ENCODE measurements at regions not wholly inside any gene's neighbourhood (a gene's known extent, or its start where the extent isn't known, plus 50 kb on each side); places are given as distances from the start of the nearest gene placed in this dataset.

DNA sequence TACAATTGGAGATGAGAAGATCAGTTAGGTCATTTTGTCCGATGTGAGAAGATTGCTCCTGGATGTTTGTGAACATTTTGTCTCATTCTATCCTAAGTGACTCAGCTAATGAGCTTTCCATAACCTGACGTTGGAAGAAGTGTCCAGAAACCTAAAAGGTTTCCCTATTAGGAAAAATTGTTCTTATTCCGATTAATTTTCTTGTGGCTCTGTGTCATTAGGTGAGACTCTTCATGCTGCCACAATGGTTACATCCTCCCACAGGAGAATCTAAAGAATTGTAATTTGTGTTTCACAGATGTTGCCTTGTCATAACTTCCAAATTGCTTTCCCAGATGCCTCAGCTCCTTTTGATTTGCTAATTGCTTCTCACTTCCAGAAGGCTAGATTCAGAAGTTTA lies 261.0 kb upstream of the APCDD1 start:
- no peak for TF ChIP-seq ZNF133 (tag by site-specific recombination; IDR thresholded peaks at IDR 0.05)
- TF ChIP-seq MYNN (tag by site-specific recombination; IDR thresholded peaks at IDR 0.05; ENCODE audit: borderline replicate concordance): no peak
- no peak for TF ChIP-seq ZNF274 (IDR thresholded peaks at IDR 0.05; ENCODE audit: low read length)
- TF ChIP-seq ZNF274 (tag by site-specific recombination; IDR thresholded peaks at IDR 0.05; ENCODE audit: borderline replicate concordance): no peak
- TF ChIP-seq WT1 (tag by site-specific recombination; IDR thresholded peaks at IDR 0.05): no peak
- TF ChIP-seq ZNF23 (tag by site-specific recombination; IDR thresholded peaks at IDR 0.05; ENCODE audit: borderline replicate concordance): no peak
- no peak for TF ChIP-seq ZNF157 (tag by site-specific recombination; IDR thresholded peaks at IDR 0.05)
- TF ChIP-seq, protein P1, sequence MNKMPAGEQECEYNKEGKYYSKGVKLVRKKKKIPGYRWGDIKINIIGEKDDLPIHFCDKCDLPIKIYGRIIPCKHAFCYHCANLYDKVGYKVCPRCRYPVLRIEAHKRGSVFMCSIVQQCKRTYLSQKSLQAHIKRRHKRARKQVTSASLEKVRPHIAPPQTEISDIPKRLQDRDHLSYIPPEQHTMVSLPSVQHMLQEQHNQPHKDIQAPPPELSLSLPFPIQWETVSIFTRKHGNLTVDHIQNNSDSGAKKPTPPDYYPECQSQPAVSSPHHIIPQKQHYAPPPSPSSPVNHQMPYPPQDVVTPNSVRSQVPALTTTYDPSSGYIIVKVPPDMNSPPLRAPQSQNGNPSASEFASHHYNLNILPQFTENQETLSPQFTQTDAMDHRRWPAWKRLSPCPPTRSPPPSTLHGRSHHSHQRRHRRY (tag by site-specific recombination; IDR thresholded peaks at IDR 0.05): no peak
- no peak for TF ChIP-seq FEZF1 (tag by site-specific recombination; IDR thresholded peaks at IDR 0.05)
- TF ChIP-seq, protein P2, sequence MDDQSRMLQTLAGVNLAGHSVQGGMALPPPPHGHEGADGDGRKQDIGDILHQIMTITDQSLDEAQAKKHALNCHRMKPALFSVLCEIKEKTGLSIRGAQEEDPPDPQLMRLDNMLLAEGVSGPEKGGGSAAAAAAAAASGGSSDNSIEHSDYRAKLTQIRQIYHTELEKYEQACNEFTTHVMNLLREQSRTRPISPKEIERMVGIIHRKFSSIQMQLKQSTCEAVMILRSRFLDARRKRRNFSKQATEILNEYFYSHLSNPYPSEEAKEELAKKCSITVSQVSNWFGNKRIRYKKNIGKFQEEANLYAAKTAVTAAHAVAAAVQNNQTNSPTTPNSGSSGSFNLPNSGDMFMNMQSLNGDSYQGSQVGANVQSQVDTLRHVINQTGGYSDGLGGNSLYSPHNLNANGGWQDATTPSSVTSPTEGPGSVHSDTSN (CRISPR knock-in tag; IDR thresholded peaks at IDR 0.05): no peak
- no peak for TF ChIP-seq CTCF (tag by site-specific recombination; IDR thresholded peaks at IDR 0.05)
